GM12892 (cell line): ENCODE measurements at regions not wholly inside any gene's neighbourhood (a gene's known extent, or its start where the extent isn't known, plus 50 kb on each side); places are given as distances from the start of the nearest gene placed in this dataset.
A peak's percentile ranks its signal among the peaks of the same experiment; 100 is the strongest.

Experiments used
- DNase-seq: peaks from one replicate; pipeline ENCODE4 v3.0.0; 2011; ENCODE audit not compliant: insufficient read length
- FAIRE-seq: peaks from 2 replicates; lab custom pipeline; 2011; peaks lifted over from hg19 to GRCh38; lab: Jason Lieb, UNC
- POLR2A ChIP-seq: IDR thresholded peaks from 2 replicates; pipeline ENCODE4 v1.6.1; 2011; ENCODE audit warnings: low read depth, low read length, control low read depth
- POLR2AphosphoS5 ChIP-seq: IDR thresholded peaks from 2 replicates; pipeline ENCODE4 v1.6.1; 2011; ENCODE audit warnings: low read depth, low read length, control low read depth
- TAF1 ChIP-seq: IDR thresholded peaks from 2 replicates; pipeline ENCODE4 v1.6.1; 2011; ENCODE audit warnings: low read depth, mild to moderate bottlenecking, control low read depth, low read length, borderline replicate concordance

GRCh38 chrX:42725196-42725595, 52.8 kb downstream of the PPP1R2C start:
- FAIRE-seq: no peak
- TF ChIP-seq POLR2A (no peak), POLR2AphosphoS5 (no peak), TAF1 (no peak)
- DNase-seq: no peak

- FAIRE-seq (no peak), DNase-seq (no peak)
- TF ChIP-seq TAF1 (no peak), POLR2A (no peak), POLR2AphosphoS5 (no peak)
Measured at GRCh38 chrX:42720209-42720608, 57.8 kb downstream of the PPP1R2C start.

GRCh38 chrX:42715701-42716262, 62.2 kb downstream of the PPP1R2C start:
- DNase-seq (no peak), FAIRE-seq (no peak)
- TF ChIP-seq TAF1: no peak
- TF ChIP-seq POLR2A: no peak
- TF ChIP-seq POLR2AphosphoS5: no peak

GRCh38 chrX:42714981-42715700, 62.8 kb downstream of the PPP1R2C start:
- FAIRE-seq: no peak
- DNase-seq: no peak
- TF ChIP-seq POLR2AphosphoS5: no peak
- TF ChIP-seq TAF1: no peak
- no peak for TF ChIP-seq POLR2A

- FAIRE-seq: no peak
- no peak for DNase-seq
- TF ChIP-seq TAF1 (no peak), POLR2A (no peak), POLR2AphosphoS5 (no peak)
Measured at GRCh38 chrX:42710452-42710851, 67.5 kb downstream of the PPP1R2C start.

- no peak for DNase-seq
- FAIRE-seq: no peak
- TF ChIP-seq TAF1 (no peak), POLR2A (no peak), POLR2AphosphoS5 (no peak)
Measured at GRCh38 chrX:42708222-42708621, 69.7 kb downstream of the PPP1R2C start.

GRCh38 chrX:42707742-42708141, 70.2 kb downstream of the PPP1R2C start:
- DNase-seq (no peak), FAIRE-seq (no peak)
- no peak for TF ChIP-seq TAF1
- TF ChIP-seq POLR2AphosphoS5: no peak
- no peak for TF ChIP-seq POLR2A

- FAIRE-seq (no peak), DNase-seq (no peak)
- TF ChIP-seq POLR2AphosphoS5 (no peak), TAF1 (no peak), POLR2A (no peak)
Measured at GRCh38 chrX:42704454-42704853, 73.5 kb downstream of the PPP1R2C start.

GRCh38 chrX:42697544-42697943, 80.4 kb downstream of the PPP1R2C start:
- no peak for TF ChIP-seq POLR2AphosphoS5
- no peak for TF ChIP-seq TAF1
- no peak for TF ChIP-seq POLR2A
- FAIRE-seq (no peak), DNase-seq (no peak)

- TF ChIP-seq TAF1: no peak
- no peak for TF ChIP-seq POLR2A
- no peak for TF ChIP-seq POLR2AphosphoS5
- DNase-seq (no peak), FAIRE-seq (no peak)
Measured at GRCh38 chrX:42696536-42697124, 81.3 kb downstream of the PPP1R2C start.

- peak; percentile 14 for FAIRE-seq
- TF ChIP-seq POLR2A: no peak
- TF ChIP-seq TAF1: no peak
- TF ChIP-seq POLR2AphosphoS5: no peak
Measured at GRCh38 chrX:42695800-42696358, 82.1 kb downstream of the PPP1R2C start.

More at GRCh38 chrX:42695800-42696358, 82.1 kb downstream of the PPP1R2C start:
- DNase-seq: no peak
